ENCODE measurements at regions not wholly inside any gene's neighbourhood (a gene's known extent, or its start where the extent isn't known, plus 50 kb on each side); places are given as distances from the start of the nearest gene placed in this dataset.

DNA sequence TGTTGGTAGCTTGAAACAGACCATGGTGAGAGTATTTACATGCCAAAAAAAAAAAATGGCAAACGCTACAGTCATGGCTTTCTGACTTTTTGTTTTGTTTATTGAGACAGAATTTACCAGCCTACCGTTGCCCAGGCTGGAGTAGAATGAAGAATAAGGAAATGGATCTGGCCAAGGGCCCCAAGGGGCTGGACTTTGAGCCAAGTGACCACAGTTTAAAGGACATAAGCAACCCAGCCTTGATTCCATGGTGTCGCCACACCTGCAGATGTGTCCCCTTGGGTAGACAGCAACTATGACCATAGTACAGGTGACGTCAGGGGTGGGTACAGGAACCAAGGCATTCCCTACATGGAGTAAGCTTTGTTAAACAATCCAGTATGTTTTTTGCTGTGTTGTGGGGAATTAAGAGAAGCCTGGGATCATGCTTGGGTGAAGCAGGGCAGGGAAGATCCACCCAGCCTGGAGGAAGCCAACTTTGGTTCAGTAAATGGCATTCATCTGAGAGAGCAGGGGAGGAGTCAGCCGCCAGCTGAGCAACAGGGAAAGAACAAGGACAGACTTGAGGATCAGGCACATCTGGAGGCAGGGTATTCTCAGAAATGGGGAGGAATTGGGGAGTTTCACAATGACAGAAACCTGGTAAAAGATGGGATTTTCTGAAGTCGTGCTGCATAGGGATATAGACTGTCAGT is 110.3 kb upstream of the SH3BP4 start:
- no peak for TF ChIP-seq POLR2A (IDR thresholded peaks at IDR 0.05; ENCODE audit: extremely low read depth, insufficient read length)
- TF ChIP-seq, protein P1, sequence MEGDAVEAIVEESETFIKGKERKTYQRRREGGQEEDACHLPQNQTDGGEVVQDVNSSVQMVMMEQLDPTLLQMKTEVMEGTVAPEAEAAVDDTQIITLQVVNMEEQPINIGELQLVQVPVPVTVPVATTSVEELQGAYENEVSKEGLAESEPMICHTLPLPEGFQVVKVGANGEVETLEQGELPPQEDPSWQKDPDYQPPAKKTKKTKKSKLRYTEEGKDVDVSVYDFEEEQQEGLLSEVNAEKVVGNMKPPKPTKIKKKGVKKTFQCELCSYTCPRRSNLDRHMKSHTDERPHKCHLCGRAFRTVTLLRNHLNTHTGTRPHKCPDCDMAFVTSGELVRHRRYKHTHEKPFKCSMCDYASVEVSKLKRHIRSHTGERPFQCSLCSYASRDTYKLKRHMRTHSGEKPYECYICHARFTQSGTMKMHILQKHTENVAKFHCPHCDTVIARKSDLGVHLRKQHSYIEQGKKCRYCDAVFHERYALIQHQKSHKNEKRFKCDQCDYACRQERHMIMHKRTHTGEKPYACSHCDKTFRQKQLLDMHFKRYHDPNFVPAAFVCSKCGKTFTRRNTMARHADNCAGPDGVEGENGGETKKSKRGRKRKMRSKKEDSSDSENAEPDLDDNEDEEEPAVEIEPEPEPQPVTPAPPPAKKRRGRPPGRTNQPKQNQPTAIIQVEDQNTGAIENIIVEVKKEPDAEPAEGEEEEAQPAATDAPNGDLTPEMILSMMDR (IDR thresholded peaks at IDR 0.05; ENCODE audit: low read depth, low read length) = no peak
